ENCODE measurements at regions not wholly inside any gene's neighbourhood (a gene's known extent, or its start where the extent isn't known, plus 50 kb on each side); places are given as distances from the start of the nearest gene placed in this dataset.

- Mint-ChIP-seq H3K36me3 (ENCODE audit: low read depth) (no peaks in the 10 kb centered on the region), H3K4me3 (ENCODE audit: unreplicated experiment) (no peak overlapping the region), H3K27me3 (ENCODE audit: low read depth) (peaks cover 17% of the 10 kb centered on the region), H3K4me1 (ENCODE audit: low read depth) (peaks cover 3% of the 10 kb centered on the region), H3K9me3 (ENCODE audit: low read depth) (no peaks in the 10 kb centered on the region), H3K27ac (ENCODE audit: unreplicated experiment) (no peak overlapping the region)
- TF ChIP-seq CTCF (IDR thresholded peaks at IDR 0.05): no peak
- no peak for DNase-seq (ENCODE audit: low spot score)
Observed at GRCh38 chr10:83935911-83936310, 203.4 kb upstream of the GHITM start.

- DNase-seq (ENCODE audit: low spot score): no peak
- Mint-ChIP-seq H3K9me3 (ENCODE audit: low read depth) (no peaks in the 10 kb centered on the region), H3K4me1 (ENCODE audit: low read depth) (peaks cover 6% of the 10 kb centered on the region), H3K4me3 (ENCODE audit: unreplicated experiment) (no peak overlapping the region), H3K36me3 (ENCODE audit: low read depth) (no peaks in the 10 kb centered on the region), H3K27me3 (ENCODE audit: low read depth) (peaks cover 14% of the 10 kb centered on the region), H3K27ac (ENCODE audit: unreplicated experiment) (no peak overlapping the region)
- no peak for TF ChIP-seq CTCF (IDR thresholded peaks at IDR 0.05)
Observed at GRCh38 chr10:83937161-83937560, 202.1 kb upstream of the GHITM start.

- H3K4me3 Mint-ChIP-seq (ENCODE audit: unreplicated experiment): no peak overlapping the region
- DNase-seq (ENCODE audit: low spot score): no peak
Observed at GRCh38 chr10:83937826-83938225, 201.5 kb upstream of the GHITM start.

GRCh38 chr10:83941189-83941588, 198.1 kb upstream of the GHITM start:
- peaks cover 4% of the 10 kb centered on the region for H3K4me1 Mint-ChIP-seq (ENCODE audit: low read depth)
- no peaks in the 10 kb centered on the region for H3K36me3 Mint-ChIP-seq (ENCODE audit: low read depth)
- peaks cover 35% of the 10 kb centered on the region for H3K27me3 Mint-ChIP-seq (ENCODE audit: low read depth)
- no peak for DNase-seq (ENCODE audit: low spot score)
- no peak overlapping the region for H3K27ac Mint-ChIP-seq (ENCODE audit: unreplicated experiment)
- H3K9me3 Mint-ChIP-seq (ENCODE audit: low read depth): no peaks in the 10 kb centered on the region
- H3K4me3 Mint-ChIP-seq (ENCODE audit: unreplicated experiment): no peak overlapping the region
- TF ChIP-seq CTCF (IDR thresholded peaks at IDR 0.05): no peak

More at GRCh38 chr10:83937826-83938225, 201.5 kb upstream of the GHITM start:
- no peak for TF ChIP-seq CTCF (IDR thresholded peaks at IDR 0.05)
- Mint-ChIP-seq H3K4me1 (ENCODE audit: low read depth) (peaks cover 6% of the 10 kb centered on the region), H3K27me3 (ENCODE audit: low read depth) (peaks cover 18% of the 10 kb centered on the region), H3K27ac (ENCODE audit: unreplicated experiment) (no peak overlapping the region), H3K9me3 (ENCODE audit: low read depth) (no peaks in the 10 kb centered on the region), H3K36me3 (ENCODE audit: low read depth) (no peaks in the 10 kb centered on the region)

GRCh38 chr10:83942410-83942809, 196.9 kb upstream of the GHITM start:
- Mint-ChIP-seq H3K4me1 (ENCODE audit: low read depth) (peaks cover 4% of the 10 kb centered on the region), H3K27me3 (ENCODE audit: low read depth) (peaks cover 45% of the 10 kb centered on the region), H3K4me3 (ENCODE audit: unreplicated experiment) (no peak overlapping the region), H3K9me3 (ENCODE audit: low read depth) (no peaks in the 10 kb centered on the region), H3K27ac (ENCODE audit: unreplicated experiment) (no peak overlapping the region), H3K36me3 (ENCODE audit: low read depth) (no peaks in the 10 kb centered on the region)
- DNase-seq (ENCODE audit: low spot score): no peak
- no peak for TF ChIP-seq CTCF (IDR thresholded peaks at IDR 0.05)
